DMS153 treated with DMSO at 0.1 percent for 48 hours (cell line): ENCODE measurements at regions not wholly inside any gene's neighbourhood (a gene's known extent, or its start where the extent isn't known, plus 50 kb on each side); places are given as distances from the start of the nearest gene placed in this dataset.

Experiments
- DNase-seq: peaks from one replicate; lab custom pipeline; 2025; ENCODE audit not compliant: unreplicated experiment; lab: John Stamatoyannopoulos, UW

DNA sequence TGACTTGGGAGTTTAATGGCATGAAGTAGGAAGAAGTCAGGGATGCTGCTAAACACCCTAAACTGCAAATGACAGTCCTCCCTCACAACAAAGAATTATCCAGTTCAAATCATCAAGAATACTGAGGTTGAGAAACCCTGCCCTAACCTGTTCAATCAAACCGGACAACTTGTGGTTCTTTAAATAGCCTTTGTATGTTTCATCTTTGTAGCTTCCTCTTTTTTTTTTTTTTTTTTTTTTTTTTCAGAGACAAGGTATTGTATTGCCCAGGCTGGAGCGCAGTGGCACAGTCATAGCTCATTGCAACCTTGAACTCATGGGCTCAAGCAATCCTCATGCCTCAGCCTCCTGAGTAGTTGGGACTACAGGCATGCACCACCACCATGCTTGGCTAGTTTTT lies 52.5 kb upstream of the TTC29 start:
- no peak for DNase-seq

DNA sequence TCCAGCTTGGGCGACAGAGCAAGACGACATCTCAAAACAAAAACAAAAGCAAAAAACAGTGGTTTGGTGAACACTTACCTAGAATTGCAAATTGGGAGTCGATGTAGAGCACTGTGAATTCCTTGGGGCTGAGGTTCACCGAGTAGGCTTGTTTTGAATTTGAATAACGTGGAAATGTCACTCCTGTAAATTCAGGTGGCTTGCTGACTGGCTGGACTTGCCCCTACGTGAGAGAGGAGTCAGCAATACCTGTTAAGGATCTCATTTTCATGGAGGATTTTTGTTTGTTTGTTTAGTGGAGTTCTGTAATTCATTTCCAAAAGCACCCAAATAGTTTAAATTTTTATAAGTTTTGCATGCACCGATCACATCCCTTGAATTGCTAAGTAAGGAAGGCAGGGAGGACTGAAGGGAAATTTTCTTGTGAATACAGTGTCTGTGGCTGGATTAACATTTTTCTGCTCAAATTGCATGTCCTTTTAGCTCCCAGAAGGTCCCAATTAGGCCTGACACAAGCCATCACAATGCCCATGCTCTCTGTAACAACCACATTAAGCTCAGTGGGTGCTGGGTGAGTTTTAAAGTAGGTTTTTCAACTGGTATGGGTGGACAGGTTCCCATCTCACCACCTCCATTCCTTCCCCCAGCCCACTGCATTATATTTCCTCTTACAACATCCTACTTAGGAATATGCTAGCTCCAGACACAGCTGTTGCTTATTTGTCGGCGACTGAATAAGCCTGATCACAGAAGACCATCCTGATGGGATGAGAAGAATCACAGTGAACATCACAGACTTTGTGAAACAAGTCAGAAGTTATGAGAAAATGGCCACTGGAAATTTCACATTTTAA lies 58.5 kb upstream of the TTC29 start:
- DNase-seq, result no peak

DNA sequence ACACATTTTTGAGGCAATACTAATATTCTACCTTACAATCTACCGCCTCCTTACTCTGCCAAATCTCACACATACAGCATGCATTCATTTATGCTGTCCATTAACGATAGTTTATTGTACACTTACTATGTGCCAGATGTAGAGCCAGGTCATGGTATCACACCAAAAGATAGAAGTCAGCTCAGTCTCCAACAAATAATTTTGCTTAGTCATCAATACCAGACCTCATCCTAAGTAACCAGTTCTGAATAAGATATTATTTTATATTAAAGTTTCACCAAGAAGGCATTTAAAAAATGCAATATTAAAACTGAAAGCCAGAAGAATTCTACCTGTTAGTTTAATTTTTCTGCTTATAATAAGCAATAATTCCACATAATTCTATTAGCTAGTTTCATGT lies 60.6 kb upstream of the TTC29 start:
- DNase-seq, result no peak

DNA sequence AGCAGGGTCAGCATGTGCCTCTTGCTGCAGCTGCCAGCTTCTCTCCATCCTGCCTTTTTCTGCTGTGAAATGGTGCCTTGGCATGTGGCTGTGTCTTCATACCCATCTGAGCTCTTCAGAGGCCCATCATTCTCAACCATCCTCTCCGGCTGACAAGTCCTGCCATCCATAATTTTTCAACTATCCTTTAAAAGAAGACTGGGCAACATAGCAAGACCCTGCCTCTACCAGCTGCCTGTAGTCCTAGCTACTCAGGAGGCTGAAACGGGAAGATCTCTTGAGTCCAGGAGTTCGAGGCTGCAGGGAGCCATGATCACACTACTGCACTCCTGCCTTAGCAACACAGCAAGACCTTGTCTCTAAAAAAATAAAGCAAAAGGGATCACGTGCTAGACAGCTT lies 64.2 kb upstream of the TTC29 start:
- no peak for DNase-seq

- no peak for DNase-seq
Measured at GRCh38 chr4:147011411-147011810, 65.7 kb upstream of the TTC29 start.

DNA sequence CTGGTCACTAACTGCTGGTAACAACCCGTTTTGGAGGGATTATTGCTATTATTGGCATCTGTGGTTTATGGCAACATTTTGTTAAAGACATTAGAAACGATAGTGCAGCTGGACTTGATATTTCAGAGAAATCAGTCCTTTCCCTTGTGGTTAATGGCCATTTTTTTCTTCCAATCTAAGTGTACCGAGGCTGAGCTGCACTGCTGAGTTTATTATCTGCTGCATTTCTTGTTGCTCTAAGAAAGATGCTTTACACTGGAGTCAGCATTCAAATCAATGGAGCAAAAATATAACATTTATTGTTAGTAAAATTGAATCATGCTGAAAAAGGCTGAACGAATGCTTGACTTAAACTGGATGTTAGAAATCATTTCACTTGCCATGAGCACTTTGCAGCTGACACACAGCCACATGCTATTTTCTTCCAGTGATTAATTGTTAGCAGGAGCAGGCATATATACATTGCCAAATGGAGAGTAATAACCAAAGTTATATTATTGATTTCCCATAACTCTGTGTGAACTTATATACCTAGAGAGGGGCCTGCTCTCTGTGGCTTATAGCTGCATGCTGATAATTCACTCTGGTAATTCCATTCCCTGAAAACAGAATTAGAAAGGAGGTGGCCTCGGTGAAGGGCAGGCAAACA lies 66.5 kb upstream of the TTC29 start:
- no peak for DNase-seq

GRCh38 chr4:147014946-147015345 lies 69.3 kb upstream of the TTC29 start:
- no peak for DNase-seq

GRCh38 chr4:147015491-147015890 lies 69.8 kb upstream of the TTC29 start:
- no peak for DNase-seq

DNA sequence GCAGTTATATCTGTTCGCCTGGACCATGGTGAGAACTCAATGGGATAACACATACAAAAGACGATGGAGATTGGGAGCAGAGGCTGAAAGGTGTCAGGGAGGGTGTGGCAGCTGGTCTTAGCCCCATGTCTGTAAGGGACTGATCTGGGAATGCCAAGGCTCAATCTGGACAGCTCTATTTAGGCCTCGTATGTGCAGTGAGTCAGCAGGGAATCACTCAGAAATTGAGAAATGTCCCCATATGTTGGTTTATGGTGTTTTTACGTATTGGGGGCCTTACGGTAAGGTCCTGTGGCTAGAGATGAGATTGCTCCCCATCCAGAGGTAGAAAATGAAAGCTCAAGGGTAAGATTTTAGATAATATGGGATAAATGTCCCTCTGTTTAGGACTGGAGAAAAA lies 71.4 kb upstream of the TTC29 start:
- no peak for DNase-seq

GRCh38 chr4:147019091-147019490 lies 73.4 kb upstream of the TTC29 start:
- peak; percentile 1 for DNase-seq

DNA sequence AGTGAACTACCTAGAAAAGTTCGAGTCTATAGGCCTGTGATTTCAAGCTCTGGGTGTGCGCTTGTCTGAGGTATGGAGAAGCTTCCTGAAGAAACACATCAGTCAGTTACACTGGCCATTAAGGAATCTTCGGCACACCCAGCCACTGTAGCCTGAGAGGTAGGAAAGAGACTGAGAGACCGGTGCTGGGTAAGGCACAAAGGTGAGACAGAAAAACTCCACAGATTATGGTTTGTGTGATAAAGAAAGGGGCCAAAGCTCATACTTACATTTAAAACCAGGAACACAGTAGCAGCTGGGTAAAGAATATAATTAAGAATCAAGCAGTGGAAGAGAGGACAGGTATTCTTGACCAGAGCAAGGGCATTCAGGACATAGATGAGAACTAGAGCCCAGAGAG lies 74.8 kb upstream of the TTC29 start:
- no peak for DNase-seq

DNA sequence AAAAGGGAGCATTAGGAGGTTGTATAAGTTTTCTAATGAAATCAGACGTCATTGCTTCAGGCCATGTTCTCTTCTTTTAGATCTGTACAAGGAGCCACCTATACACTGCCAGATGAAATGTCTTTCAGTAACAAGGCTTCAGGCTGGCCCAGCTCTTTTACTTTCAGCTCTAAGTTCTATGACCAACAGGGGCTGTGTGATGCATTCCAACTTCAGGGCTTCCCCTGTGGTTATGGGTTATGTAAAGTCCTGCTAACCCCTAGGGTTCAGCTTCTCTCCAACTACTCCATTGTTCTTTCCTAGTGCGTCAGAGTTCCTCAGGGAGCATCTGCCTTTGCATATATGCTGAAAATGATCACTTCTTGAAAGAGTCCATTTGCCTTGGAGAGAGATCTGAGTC lies 79.4 kb upstream of the TTC29 start:
- DNase-seq, result no peak

DNA sequence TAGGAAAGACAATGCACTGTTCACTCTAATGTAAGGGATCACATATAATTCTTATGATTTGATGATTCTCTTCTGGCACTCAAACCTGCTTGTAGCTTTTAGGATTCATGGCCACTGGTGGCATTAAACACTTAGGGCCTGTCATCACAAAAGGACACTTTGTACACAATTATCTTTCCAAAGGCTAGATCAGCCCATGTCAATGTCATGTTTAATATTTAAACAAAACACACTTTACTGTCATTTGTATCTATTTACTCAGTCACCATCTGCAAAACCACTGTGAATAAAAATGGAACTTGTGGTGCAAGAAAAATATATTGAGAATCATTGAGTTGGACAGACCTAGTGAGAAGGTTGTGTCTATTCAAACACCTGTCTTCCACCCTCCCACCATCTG lies 83.6 kb upstream of the TTC29 start:
- DNase-seq, result no peak

DNA sequence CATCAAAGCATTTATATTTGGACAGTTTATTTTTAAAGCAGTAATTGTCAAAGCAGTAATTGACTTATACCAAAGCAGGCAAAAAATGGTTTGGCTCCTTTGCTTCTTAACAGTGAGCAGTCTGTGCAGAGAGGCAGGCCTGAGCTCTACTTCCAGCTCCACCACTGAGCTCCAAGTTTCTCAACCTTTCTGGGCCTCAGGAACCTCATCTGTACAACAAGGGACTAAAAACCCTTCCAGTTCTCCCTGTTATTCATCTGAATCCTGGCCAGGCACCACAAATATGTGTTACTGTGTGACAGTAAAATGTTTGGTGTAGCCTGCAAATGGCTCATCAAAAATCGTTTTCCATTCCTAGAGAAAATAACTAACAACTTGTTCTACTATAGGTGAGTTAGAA lies 88.7 kb upstream of the TTC29 start:
- no peak for DNase-seq

DNA sequence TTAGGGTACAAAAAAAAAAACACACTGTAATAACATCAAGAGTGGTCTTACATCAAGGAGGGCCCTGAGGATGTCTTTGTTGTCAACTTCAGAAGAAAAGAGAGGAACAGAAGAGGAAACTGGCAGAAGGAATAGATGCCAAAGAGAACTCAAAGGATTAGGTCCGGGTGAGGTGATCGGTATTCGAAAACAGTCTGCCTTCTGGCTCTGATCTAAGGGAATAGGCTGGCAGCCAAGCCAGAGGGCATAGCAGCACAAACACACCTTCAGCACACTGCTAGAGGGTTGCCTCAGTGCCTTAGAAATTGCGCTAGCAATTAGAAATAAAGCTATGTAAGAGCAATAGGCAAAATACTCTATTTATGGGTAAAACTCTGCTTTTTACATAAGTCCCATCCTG lies 91.4 kb upstream of the TTC29 start:
- no peak for DNase-seq

DNA sequence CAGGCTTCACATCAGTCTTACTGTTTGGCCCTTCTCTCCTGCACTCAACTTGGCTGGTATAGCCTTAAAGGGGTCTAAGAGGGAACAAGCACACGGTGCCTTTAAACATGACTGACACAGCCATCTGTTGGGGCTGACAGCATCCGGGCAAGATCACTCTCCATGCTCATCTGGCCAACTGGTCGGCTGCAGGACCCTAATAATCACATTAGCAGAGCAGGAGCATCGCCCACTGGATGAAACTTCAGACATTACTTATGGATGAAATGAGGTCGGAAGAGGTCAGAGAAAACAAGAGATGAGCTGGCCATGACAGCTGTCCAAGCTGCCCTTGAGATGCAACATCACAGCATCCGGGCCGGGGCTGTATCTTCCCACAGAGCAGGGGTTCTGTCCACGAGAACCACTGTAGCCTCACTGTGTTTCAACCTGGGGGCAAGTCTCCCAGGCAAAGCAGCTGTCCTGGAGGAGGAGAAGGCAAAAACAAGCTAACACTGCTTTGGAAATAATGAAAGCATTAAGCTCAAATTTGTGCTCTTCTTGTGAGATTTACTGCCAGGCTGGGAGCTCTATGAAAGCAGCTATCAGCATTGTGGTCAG lies 94.4 kb upstream of the TTC29 start:
- no peak for DNase-seq

DNA sequence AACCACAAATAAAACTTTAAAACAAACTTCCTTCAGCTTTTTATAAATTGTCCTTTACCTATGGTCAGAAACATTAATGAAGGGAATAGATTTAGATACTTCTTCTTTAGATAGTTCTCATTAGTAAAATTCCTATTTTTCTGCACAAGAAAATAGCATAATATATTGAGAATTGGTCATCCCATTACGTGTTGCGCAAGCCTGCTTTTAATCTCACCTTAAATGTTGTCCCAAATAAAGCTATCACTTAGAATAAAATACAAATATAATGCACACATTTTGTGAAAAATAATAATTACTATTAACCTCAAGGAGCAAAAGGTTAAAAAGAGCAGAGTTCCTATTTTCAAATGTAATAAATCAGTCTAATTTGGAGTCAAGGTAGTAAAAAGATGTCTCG lies 95.2 kb upstream of the TTC29 start:
- no peak for DNase-seq

- no peak for DNase-seq
Measured at GRCh38 chr4:147041376-147041775, 95.7 kb upstream of the TTC29 start.

DNA sequence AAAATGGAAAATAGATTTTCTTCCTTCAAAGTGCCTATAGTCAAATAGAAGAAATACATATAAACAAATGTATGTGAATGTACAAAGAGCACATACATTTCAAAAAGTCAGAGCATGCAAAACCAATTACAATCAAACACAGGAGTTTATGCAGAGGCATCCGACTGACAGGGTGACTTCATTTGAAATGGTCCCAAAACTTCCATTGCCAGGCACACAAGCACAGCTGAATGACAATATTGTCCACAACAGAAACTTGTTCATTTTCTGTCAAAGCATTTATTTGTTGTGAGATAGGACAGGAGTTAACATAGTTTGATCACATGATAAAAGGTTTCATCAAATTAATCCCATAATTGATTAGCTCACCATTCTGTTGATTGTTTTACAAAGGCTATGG lies 96.4 kb upstream of the TTC29 start:
- DNase-seq, result no peak

GRCh38 chr4:147044241-147044640 lies 98.6 kb upstream of the TTC29 start:
- no peak for DNase-seq

- no peak for DNase-seq
Measured at GRCh38 chr4:147049946-147050345, 104.3 kb upstream of the TTC29 start.

DNA sequence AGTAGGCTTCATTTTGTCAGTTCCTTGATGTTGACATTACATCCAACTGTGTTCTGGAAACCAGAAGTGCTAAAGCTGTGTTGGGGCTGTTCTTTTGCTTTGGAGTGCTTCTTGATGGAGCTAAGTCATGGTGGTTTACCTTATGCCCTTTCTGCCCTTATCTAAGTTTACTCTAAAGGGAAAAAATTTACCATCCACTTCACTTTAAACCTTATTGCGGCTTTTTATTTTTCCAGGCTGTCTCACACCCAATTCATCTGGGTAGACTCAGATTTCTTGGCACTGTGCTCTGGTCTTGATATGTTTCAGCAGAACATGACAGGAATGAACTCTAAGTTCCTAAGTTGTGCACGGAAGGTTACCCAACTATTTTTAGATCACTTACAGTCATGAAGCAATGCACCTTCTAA lies 104.7 kb upstream of the TTC29 start:
- no peak for DNase-seq
